ENCODE measurements at regions not wholly inside any gene's neighbourhood (a gene's known extent, or its start where the extent isn't known, plus 50 kb on each side); places are given as distances from the start of the nearest gene placed in this dataset.

GRCh38 chr4:20454515-20454914, 202.8 kb downstream of the SLIT2 start:
- no peak for DNase-seq (ENCODE audit: low read depth)
- no peak for TF ChIP-seq CTCF (IDR thresholded peaks at IDR 0.05; ENCODE audit: low read depth, low read length, missing control alignments)
- H3K4me3 ChIP-seq (ENCODE audit: low read depth, low read length), result no peak overlapping the region

- DNase-seq (ENCODE audit: low read depth), result no peak
- no peak overlapping the region for H3K4me3 ChIP-seq (ENCODE audit: low read depth, low read length)
- TF ChIP-seq CTCF (IDR thresholded peaks at IDR 0.05; ENCODE audit: low read depth, low read length, missing control alignments), result no peak
Observed at GRCh38 chr4:20456407-20456806, 204.7 kb downstream of the SLIT2 start.

GRCh38 chr4:20462426-20463175, 210.9 kb downstream of the SLIT2 start:
- no peak for DNase-seq (ENCODE audit: low read depth)
- no peak overlapping the region for H3K4me3 ChIP-seq (ENCODE audit: low read depth, low read length)
- no peak for TF ChIP-seq CTCF (IDR thresholded peaks at IDR 0.05; ENCODE audit: low read depth, low read length, missing control alignments)

- H3K4me3 ChIP-seq (ENCODE audit: low read depth, low read length), result no peak overlapping the region
- no peak for TF ChIP-seq CTCF (IDR thresholded peaks at IDR 0.05; ENCODE audit: low read depth, low read length, missing control alignments)
- no peak for DNase-seq (ENCODE audit: low read depth)
Observed at GRCh38 chr4:20463176-20463430, 211.4 kb downstream of the SLIT2 start.

- no peak overlapping the region for H3K4me3 ChIP-seq (ENCODE audit: low read depth, low read length)
- no peak for DNase-seq (ENCODE audit: low read depth)
- TF ChIP-seq CTCF (IDR thresholded peaks at IDR 0.05; ENCODE audit: low read depth, low read length, missing control alignments), result no peak
Observed at GRCh38 chr4:20464381-20464780, 212.7 kb downstream of the SLIT2 start.

- no peak for TF ChIP-seq CTCF (IDR thresholded peaks at IDR 0.05; ENCODE audit: low read depth, low read length, missing control alignments)
- no peak for DNase-seq (ENCODE audit: low read depth)
- no peak overlapping the region for H3K4me3 ChIP-seq (ENCODE audit: low read depth, low read length)
Observed at GRCh38 chr4:20474119-20474518, 222.4 kb downstream of the SLIT2 start.

GRCh38 chr4:20478412-20478811, 221.8 kb upstream of the PACRGL start:
- TF ChIP-seq CTCF (IDR thresholded peaks at IDR 0.05; ENCODE audit: low read depth, low read length, missing control alignments), result no peak
- no peak for DNase-seq (ENCODE audit: low read depth)
- no peak overlapping the region for H3K4me3 ChIP-seq (ENCODE audit: low read depth, low read length)

All from GM12864 (cell line).